ENCODE measurements at regions not wholly inside any gene's neighbourhood (a gene's known extent, or its start where the extent isn't known, plus 50 kb on each side); places are given as distances from the start of the nearest gene placed in this dataset.

- no peak for DNase-seq (ENCODE audit: low spot score)
Measured at GRCh38 chr6:24987446-24988115, 51.8 kb upstream of the RIPOR2 start.

GRCh38 chr6:24988562-24988961 is 52.8 kb upstream of the RIPOR2 start:
- DNase-seq (ENCODE audit: low spot score): no peak

GRCh38 chr6:24990236-24990845 is 54.6 kb upstream of the RIPOR2 start:
- DNase-seq (ENCODE audit: low spot score): no peak

GRCh38 chr6:24990944-24991809 is 55.4 kb upstream of the RIPOR2 start:
- no peak for DNase-seq (ENCODE audit: low spot score)

- no peak for DNase-seq (ENCODE audit: low spot score)
Measured at GRCh38 chr6:24991810-24992467, 56.2 kb upstream of the RIPOR2 start.

GRCh38 chr6:24994812-24995211 is 59.1 kb upstream of the RIPOR2 start:
- DNase-seq (ENCODE audit: low spot score): no peak

GRCh38 chr6:24995270-24995669 is 59.5 kb upstream of the RIPOR2 start:
- no peak for DNase-seq (ENCODE audit: low spot score)

GRCh38 chr6:24996269-24996836 is 60.6 kb upstream of the RIPOR2 start:
- DNase-seq (ENCODE audit: low spot score): no peak

- no peak for DNase-seq (ENCODE audit: low spot score)
Measured at GRCh38 chr6:24997231-24997630, 61.5 kb upstream of the RIPOR2 start.

GRCh38 chr6:24997905-24998304 is 62.1 kb upstream of the RIPOR2 start:
- no peak for DNase-seq (ENCODE audit: low spot score)

GRCh38 chr6:25002326-25003091 is 66.7 kb upstream of the RIPOR2 start:
- DNase-seq (ENCODE audit: low spot score): no peak

GRCh38 chr6:25004357-25004756 is 68.6 kb upstream of the RIPOR2 start:
- no peak for DNase-seq (ENCODE audit: low spot score)

- no peak for DNase-seq (ENCODE audit: low spot score)
Measured at GRCh38 chr6:25005010-25005409, 69.2 kb upstream of the RIPOR2 start.

- DNase-seq (ENCODE audit: low spot score): no peak
Measured at GRCh38 chr6:25006075-25006474, 70.3 kb upstream of the RIPOR2 start.

GRCh38 chr6:25006565-25007001 is 70.8 kb upstream of the RIPOR2 start:
- DNase-seq (ENCODE audit: low spot score): no peak

- no peak for DNase-seq (ENCODE audit: low spot score)
Measured at GRCh38 chr6:25007269-25007699, 71.5 kb upstream of the RIPOR2 start.

- DNase-seq (ENCODE audit: low spot score): no peak
Measured at GRCh38 chr6:25008707-25009392, 73.1 kb upstream of the RIPOR2 start.

GRCh38 chr6:25009393-25009710 is 73.6 kb upstream of the RIPOR2 start:
- DNase-seq (ENCODE audit: low spot score): no peak

- DNase-seq (ENCODE audit: low spot score): no peak
Measured at GRCh38 chr6:25010176-25010575, 74.4 kb upstream of the RIPOR2 start.

GRCh38 chr6:25010902-25011625 is 75.3 kb upstream of the RIPOR2 start:
- DNase-seq (ENCODE audit: low spot score): no peak

Data from ecto neural progenitor cell (in vitro differentiated cells).